C1 segment of cervical spinal cord (tissue), 14 donors: ENCODE measurements at regions not wholly inside any gene's neighbourhood (a gene's known extent, or its start where the extent isn't known, plus 50 kb on each side); places are given as distances from the start of the nearest gene placed in this dataset.
"Not testable (repeated sequence)": the region's sequence is repeated elsewhere in the genome, so short reads cannot be mapped to it uniquely, and the experiment has no call there.

Experiments
- DNase-seq, 14 donors: peaks; one replicate each; lab custom pipeline; 2025; lab: John Stamatoyannopoulos, UW

- DNase-seq: no peak
Observed at GRCh38 chr9:28976250-28976649, 1403.0 kb upstream of the C9orf72 start.

GRCh38 chr9:28976684-28977083, 1403.4 kb upstream of the C9orf72 start:
- DNase-seq: no peak

DNA sequence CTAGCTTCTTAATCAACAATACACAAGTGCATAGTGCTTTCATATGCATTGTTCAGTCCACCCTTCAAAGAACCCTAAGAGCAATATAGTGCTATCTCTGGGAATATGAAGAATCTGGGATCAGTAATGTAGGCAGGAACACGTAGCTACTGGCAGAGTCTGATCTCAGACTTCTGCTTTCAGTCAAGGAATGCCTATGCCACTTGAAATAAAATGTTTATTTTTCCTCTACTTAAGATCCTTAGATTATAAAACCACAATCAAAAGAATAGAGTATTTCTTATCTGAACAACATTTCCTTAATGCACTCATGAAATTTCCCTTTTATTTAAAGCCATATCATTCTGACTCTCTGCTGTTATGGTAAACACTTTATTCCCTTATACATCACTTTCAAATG, 1407.8 kb upstream of the C9orf72 start:
- no peak for DNase-seq

DNA sequence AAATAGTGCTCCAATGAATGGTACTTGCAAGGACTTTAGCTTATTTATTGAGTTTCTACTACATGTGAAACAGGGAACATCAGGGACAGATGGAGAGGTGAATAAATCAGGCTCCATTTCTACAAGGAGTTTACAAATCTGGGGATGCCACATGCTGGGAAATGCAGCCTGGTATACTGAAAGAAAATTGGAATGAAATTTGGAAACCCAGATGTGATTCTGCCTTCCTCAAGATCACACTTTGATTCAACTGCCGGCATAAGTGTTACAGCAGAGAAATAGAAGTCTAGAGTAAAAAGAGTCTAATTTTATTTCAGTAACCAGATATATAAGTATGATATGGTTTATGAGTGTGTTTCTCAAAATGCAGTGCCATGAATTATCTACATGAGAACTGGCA, 1408.4 kb upstream of the C9orf72 start:
- no peak for DNase-seq

- no peak for DNase-seq
Observed at GRCh38 chr9:28984016-28984415, 1410.7 kb upstream of the C9orf72 start.

DNA sequence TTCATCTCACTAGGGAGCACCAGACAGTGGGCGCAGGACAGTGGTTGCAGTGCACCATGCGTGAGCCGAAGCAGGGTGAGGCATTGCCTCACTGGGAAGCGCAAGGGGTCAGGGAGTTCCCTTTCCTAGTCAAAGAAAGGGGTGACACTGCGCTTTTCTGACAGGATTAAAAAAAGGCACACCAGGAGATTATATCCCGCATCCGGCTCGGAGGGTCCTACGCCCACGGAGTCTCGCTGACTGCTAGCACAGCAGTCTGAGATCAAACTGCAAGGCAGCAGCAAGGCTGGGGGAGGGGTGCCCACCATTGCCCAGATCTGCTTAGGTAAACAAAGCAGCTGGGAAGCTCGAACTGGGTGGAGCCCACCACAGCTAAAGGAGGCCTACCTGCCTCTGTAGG, 1416.7 kb upstream of the C9orf72 start:
- DNase-seq: not testable (repeated sequence)

DNA sequence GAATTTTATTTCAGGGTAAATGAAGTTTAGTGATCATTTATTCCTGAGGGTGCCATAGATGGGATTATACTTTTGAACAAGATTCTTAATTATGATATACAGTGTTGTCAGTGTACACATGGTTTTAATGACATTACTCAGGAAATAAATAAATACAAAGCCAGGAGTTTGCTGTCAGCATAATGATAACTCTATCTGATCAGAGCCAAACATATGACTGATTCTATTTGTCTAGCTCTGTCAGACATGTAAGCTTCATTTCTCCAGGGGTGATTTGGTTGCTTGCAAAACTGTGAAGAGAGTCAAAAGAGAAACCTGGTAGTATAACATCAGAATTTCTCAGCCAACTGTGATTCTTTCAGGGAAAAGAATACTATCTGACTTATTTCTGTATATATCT, 1425.8 kb upstream of the C9orf72 start:
- DNase-seq: no peak

DNA sequence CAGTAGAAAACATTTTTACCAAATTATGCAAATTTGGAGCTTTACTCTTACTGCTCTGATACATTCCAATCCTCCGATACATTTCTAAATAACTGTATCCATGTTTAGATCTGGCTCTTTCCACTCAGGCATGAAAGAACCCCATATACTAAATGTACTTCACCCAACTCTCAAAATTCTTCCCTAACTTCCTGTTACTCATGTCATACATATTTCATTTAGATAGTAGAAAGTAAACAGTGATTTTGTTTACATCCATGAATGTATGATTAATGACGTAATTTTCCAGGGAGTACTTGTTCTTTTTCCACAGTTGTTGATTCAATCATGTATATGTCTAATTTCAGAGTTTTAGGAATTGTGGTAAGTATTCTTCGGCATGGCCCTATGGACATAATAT, 1426.5 kb upstream of the C9orf72 start:
- DNase-seq: no peak

GRCh38 chr9:29001006-29001405, 1427.7 kb upstream of the C9orf72 start:
- no peak for DNase-seq

DNA sequence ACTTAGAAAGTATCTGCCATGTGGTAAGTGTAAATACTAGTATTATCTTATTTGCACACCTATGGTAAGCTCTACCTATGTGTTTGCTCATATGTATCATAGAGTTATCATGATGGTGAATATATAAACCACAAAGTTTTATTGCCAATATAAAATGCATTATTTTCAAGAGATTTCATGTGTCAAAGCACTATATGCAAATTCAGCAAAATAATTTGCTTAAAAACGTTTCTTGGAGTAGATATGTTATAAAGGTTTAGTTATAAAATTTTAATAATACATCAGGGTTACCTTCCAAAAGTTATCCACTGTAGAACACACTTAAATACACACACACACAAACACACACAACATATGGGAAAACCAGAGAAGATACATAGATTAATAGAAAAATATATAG, 1431.7 kb upstream of the C9orf72 start:
- DNase-seq: no peak

DNA sequence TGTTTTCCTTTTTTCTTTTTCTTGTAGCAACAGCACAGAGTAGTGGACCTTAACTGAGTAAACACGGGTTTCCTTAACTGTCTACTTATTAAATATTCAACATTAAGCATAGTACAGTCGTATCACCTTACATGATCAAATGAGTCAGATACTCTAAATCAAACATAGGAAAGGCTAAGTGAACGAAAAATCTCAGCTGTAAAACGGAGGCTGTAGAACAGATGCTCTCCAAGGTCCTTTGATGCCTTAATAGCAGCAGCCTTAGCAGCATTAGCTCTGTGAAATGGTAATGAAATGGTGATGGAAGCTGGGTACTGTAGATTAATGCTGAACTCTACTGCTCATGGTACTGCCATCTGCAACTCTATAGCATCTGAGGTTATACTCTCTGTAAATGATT, 1433.3 kb upstream of the C9orf72 start:
- no peak for DNase-seq

GRCh38 chr9:29012911-29013310, 1439.6 kb upstream of the C9orf72 start:
- no peak for DNase-seq

- DNase-seq: no peak
Observed at GRCh38 chr9:29021632-29022031, 1448.4 kb upstream of the C9orf72 start.

GRCh38 chr9:29038332-29038731, 1465.1 kb upstream of the C9orf72 start:
- no peak for DNase-seq

- DNase-seq: no peak
Observed at GRCh38 chr9:29039258-29039657, 1466.0 kb upstream of the C9orf72 start.

DNA sequence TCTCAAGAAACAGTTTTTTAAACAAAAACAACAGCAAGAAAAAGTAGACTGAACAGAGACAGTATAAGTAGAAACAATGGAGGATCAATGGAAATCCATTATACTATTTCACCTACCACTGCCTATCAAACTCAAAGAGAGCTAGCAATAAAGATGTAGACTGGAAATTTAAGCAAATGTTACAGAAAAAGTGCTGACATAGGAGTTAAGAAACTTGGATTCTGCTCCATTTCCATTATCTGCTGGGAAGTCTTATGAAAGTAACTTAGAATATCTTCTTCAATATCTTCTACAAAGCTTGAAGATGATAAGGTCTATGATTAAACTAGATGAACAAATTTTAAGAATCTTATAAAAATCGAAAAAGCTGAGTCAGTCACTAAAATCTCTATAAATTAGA, 1469.8 kb upstream of the C9orf72 start:
- DNase-seq: no peak

DNA sequence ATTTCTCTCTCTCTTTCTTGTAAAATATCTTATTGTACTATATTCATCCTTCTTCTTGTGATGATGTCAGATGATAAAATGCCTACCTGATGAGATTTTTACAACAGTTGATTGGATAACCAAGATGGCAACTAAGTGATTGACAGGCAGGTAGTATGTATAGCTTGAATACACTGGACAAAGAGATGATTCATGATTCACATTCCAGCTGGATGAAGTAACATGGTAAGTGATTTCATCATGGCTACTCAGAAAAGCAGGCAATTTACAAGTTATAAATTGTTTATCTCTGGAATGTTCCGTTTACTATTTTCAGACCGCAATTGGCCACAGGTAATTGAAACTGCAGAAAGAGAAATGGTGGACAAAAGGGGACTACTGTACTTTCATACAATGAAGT, 1471.7 kb upstream of the C9orf72 start:
- DNase-seq: no peak

GRCh38 chr9:29060041-29060440, 1486.8 kb upstream of the C9orf72 start:
- no peak for DNase-seq

DNA sequence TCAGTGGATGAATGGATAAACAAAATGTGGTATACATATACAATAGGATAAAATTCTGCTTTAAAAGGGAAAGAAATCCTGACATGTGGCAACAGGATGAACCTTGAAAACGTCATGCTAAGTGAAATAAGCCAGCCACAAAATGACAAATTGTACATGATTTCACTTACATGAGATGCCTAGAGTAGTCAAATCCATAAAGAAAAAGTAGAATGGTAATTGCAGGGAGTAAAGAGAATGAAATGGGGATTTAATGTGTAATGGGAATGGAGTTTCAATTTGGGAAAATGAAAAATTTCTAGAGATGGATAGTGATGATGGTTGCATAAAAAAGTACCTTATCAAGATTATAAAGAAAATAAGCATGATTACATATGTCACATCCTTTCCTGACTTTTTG, 1489.2 kb upstream of the C9orf72 start:
- no peak for DNase-seq

DNA sequence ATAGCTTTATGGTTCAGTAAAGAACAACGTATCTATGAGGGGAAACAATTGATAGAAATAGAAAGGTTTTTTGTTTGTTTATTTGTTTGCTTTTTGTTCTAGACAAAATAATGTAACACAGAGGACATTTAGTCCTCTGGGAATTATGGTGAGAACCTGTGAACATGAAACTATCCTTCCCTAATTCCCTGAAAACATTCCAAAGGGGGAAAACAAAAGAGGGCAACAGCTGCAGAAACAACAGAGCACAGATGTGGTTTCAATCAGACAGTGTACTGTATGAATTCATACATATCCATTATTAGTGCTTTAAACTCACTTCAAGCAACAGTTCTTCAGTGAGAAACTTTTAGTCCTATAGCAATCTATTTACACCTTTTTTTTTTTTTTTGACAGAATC, 1489.8 kb upstream of the C9orf72 start:
- no peak for DNase-seq

GRCh38 chr9:29066141-29066640, 1492.9 kb upstream of the C9orf72 start:
- no peak for DNase-seq

DNA sequence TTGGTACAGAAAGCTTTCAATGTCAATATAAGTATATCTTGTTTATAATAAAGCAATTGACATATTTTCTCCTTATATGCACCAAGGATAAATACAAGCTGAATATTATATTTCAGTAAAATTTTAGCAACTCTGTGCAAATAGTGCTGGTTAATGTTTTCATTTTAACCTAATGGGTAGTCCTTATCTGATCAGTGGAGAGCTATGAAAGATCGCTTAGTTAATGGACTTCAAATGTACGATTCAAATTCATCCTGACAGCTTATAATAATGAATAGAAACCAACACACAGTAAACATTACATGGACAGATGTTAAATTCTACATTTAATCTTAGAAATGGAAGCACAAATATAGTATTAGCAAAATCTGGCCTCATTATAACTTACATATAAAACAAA, 1495.2 kb upstream of the C9orf72 start:
- DNase-seq: no peak

DNA sequence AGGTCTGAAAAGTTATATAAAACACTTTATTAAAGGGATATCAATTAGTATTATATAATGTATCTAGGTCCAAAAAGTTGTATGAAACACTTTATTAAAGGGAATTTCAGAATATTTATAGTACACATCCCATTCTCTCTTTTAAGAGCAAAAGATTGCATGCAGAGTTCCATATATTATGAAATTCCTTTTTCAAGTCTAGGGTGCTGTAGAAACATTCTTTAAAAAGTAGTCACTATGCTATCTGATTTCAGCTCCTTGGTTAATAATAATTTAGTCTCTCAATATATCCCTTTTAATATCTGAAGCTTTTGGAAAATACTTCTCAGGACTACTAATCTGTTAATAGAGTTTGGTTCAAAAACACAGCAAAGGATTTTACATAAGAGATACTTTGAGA, 1496.1 kb upstream of the C9orf72 start:
- no peak for DNase-seq

DNA sequence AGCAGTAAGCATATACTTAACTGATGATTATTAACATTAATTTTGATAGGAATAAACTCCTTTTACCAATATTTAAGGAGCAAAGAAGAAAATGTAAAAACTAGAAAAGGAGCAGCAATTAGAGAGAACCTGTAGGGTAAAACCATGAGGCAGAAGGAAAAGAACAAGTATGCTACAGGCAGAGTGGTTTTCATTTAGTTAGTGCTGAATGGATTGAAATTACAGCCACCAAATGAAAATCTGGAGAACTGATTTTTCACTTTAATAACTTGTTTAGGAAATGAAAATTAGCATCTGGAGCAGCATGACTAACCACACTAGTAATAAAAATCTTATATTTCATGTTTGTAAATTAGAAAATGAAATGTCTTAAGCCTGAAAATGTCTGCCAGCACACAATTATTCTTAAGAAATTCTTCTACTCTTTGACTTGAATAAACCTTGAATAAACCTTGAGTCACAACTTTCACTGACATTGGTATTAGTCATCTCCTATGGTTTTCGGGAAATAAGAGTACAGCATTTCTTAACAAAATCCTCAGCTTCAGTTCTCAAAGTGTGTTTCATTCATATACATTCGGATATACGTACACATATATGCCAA, 1504.9 kb upstream of the C9orf72 start:
- no peak for DNase-seq
